Stimulated activated CD8-positive, alpha-beta memory T cell treated with anti-CD3 and anti-CD28 coated beads, Interleukin-12 subunit alpha, Interleukin-12 subunit beta, amount 100 ng/mL, for 4 hours (primary cell): ENCODE measurements at regions not wholly inside any gene's neighbourhood (a gene's known extent, or its start where the extent isn't known, plus 50 kb on each side); places are given as distances from the start of the nearest gene placed in this dataset.
"Not testable (repeated sequence)": the region's sequence is repeated elsewhere in the genome, so short reads cannot be mapped to it uniquely, and the experiment has no call there.

Experiments
- DNase-seq: peaks from one replicate; pipeline ENCODE4 v3.0.0-alpha.2; 2020; ENCODE audit warnings: low read depth

- not testable (repeated sequence) for DNase-seq
Observed at GRCh38 chr9:64813072-64813471, 471.9 kb downstream of the FOXD4L5 start.

- not testable (repeated sequence) for DNase-seq
Observed at GRCh38 chr9:64778667-64779066, 506.3 kb downstream of the FOXD4L5 start.

- not testable (repeated sequence) for DNase-seq
Observed at GRCh38 chr9:64776269-64776668, 508.7 kb downstream of the FOXD4L5 start.

GRCh38 chr9:64774813-64775793, 509.9 kb downstream of the FOXD4L5 start:
- DNase-seq: peak; percentile 2

GRCh38 chr9:64774004-64774812, 510.8 kb downstream of the FOXD4L5 start:
- DNase-seq: peak; percentile 21

GRCh38 chr9:64773491-64773931, 511.5 kb downstream of the FOXD4L5 start:
- no peak for DNase-seq

GRCh38 chr9:64772751-64773331, 512.2 kb downstream of the FOXD4L5 start:
- not testable (repeated sequence) for DNase-seq

GRCh38 chr9:64772123-64772736, 512.8 kb downstream of the FOXD4L5 start:
- DNase-seq: not testable (repeated sequence)
